A673 (cell line): ENCODE measurements at regions not wholly inside any gene's neighbourhood (a gene's known extent, or its start where the extent isn't known, plus 50 kb on each side); places are given as distances from the start of the nearest gene placed in this dataset.

Source experiments
- EZH2 ChIP-seq: fragments of 200-600 bp; sonication (generic); IDR thresholded peaks from 2 replicates; pipeline ENCODE4 v1.6.1; 2017; ENCODE audit warnings: borderline replicate concordance, low read depth, mild to moderate bottlenecking, mixed read lengths, antibody characterized with exemption, low read length; ENCODE audit not compliant: poor library complexity, severe bottlenecking
- TF ChIP-seq, protein P1 (sequence below): fragments of 300-800, 200-600 bp; sonication (generic); conservative IDR thresholded peaks from 2 replicates; pipeline ENCODE4 v1.5.1; 2017; ENCODE audit warnings: low read depth, mild to moderate bottlenecking, antibody characterized with exemption, low read length, moderate library complexity, mixed read lengths

- TF ChIP-seq, protein P1, sequence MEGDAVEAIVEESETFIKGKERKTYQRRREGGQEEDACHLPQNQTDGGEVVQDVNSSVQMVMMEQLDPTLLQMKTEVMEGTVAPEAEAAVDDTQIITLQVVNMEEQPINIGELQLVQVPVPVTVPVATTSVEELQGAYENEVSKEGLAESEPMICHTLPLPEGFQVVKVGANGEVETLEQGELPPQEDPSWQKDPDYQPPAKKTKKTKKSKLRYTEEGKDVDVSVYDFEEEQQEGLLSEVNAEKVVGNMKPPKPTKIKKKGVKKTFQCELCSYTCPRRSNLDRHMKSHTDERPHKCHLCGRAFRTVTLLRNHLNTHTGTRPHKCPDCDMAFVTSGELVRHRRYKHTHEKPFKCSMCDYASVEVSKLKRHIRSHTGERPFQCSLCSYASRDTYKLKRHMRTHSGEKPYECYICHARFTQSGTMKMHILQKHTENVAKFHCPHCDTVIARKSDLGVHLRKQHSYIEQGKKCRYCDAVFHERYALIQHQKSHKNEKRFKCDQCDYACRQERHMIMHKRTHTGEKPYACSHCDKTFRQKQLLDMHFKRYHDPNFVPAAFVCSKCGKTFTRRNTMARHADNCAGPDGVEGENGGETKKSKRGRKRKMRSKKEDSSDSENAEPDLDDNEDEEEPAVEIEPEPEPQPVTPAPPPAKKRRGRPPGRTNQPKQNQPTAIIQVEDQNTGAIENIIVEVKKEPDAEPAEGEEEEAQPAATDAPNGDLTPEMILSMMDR: no peak
- TF ChIP-seq EZH2: no peak
These were observed 65.5 kb upstream of the GCM1 start for GRCh38 chr6:53214172-53214571.
